ENCODE measurements at regions not wholly inside any gene's neighbourhood (a gene's known extent, or its start where the extent isn't known, plus 50 kb on each side); places are given as distances from the start of the nearest gene placed in this dataset.

DNA sequence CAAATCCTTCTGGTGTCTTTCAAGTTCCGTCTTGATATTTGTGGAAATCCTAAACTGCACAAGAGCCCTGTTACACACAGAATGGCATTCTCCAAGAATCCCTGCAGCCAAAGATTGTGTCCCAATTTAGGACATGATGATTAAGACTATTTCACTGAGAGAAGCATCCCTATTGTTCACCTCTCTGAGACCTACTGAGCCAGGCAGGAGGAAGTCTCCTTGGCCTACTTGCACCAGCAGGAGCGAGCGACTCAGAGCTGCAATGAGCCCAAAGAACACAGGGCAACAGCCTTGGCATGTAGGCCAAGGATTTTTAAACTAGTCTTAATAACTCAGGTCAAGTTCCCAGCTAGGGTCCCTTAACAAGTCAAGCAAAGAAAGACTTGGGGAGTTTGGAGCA, 79.4 kb upstream of the RUNX1 start:
- DNase-seq (ENCODE audit: low read depth): no peak

DNA sequence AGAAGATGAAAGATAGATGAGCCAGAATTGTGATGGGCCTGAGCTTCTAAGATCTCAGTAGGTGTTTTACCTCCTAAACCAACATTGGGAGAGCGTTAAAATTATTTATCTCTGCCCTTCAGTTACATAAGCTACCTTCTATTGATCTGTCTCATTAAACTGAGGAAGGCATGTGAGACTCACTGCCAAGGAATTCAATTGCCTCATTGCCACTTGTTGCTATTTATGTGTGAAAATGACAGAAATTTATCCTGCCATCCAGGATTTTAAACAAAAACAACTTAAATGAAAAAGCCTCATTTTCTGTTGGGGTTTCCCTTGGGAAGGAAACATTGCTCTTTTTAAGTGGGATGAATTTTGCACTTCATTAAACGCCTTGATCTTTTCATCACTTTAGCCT, 78.7 kb upstream of the RUNX1 start:
- DNase-seq (ENCODE audit: low read depth): no peak

DNA sequence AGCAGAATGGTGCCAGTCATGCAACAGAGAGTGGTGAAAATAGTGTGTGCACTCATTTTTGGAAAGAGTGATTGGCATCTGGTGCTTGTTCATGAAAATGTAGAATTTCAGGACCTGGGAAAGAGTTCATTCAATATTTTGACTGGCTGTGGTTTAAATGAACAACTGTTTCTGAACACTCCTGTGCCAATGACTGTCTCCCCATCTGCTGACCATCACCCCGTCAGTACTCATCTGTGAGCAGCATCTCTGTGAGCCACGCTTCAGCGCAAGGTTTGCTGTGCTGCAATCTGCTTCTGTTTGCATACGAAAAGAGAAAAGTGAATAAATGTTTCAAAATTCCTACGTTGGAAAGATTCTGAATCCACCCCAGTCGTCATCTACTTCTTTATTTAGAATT, 77.9 kb upstream of the RUNX1 start:
- DNase-seq (ENCODE audit: low read depth): no peak

DNA sequence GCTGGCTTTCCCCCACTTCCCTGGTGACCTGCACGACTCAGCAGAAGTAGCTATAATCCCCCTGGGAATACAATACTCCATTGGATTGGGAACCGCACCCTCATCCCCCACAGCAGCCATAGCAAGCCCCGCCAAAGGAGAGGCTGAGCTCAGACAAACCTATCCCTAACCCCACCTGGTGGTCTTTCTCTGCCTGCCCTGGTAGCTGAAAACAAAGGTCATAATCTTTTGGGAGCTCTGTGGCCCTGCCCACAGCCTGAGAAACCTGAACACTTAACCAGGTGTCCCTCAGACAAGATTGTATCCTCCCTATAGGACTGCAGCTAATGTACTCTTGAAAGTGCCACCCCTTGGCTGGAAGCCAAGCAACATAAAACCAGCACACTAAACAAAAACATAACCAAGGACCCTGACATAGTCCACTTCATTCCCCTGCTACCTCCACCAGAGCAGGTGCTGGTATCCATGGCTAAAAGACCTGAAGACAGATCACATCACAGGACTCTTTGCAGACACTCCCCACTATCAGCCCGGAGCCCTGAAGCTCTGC, 71.6 kb upstream of the RUNX1 start:
- DNase-seq (ENCODE audit: low read depth): no peak

DNA sequence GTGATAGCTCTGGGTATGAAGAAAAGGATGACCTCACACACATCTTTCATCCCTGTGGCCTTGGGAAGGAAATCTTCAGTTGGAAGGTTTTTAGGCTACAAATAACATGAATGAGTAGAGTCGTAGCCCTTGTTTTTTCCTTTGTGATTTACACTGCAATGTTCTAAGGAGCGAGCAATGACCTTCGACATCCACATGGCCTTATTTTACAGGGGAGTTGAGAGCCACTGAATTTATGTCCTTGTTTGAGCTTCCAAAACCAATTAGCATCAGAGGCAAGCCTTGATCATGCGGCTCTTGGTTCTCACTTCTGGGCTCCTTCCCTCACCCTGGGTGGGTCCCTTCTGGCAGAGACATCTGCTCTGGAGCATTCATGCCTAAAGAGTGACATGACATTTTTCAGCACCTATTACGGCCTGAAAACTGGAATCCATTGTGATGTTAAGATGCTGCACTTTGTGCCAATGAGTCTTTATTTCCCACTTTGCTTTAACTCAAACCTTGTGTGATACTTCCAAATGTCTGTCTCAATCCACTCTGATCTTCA, 70.5 kb upstream of the RUNX1 start:
- no peak for DNase-seq (ENCODE audit: low read depth)

DNA sequence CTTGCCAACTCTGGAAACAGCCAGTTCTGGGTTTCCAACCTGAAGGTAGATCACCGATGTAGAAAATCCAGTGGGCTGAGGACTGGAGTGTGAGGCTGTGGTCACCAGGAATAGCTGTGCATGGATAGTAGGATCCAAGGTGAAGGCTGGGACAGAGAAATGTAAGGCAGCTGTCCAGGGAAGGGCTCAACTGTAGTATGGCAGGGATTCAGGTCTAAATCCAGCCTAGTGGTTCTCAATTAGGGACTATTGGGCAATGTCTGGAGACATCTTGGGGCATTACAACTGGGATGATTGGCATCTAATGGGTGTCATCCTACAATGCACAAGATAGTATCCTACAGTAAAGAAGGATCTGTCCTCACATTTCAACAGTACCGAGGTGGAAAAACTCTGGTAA, 67.7 kb upstream of the RUNX1 start:
- DNase-seq (ENCODE audit: low read depth): no peak

DNA sequence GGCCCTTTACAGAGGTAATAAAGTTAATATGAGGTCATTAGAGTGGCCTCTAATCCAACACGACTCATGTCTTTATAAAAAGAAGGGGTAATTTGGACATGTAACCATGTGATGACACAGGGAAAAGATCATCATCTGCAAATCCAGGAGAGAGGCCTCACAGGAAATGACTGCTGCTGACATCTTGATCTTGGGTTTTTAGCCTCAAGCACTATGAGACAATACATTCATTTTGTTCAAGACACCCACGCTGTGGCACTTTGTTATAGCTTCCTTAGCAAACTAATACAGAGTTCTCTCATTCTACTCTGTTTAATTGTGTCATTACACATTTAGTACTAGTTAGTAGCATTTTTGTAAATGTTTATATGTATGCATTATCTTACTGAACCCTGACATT, 64.0 kb upstream of the RUNX1 start:
- DNase-seq (ENCODE audit: low read depth): no peak

DNA sequence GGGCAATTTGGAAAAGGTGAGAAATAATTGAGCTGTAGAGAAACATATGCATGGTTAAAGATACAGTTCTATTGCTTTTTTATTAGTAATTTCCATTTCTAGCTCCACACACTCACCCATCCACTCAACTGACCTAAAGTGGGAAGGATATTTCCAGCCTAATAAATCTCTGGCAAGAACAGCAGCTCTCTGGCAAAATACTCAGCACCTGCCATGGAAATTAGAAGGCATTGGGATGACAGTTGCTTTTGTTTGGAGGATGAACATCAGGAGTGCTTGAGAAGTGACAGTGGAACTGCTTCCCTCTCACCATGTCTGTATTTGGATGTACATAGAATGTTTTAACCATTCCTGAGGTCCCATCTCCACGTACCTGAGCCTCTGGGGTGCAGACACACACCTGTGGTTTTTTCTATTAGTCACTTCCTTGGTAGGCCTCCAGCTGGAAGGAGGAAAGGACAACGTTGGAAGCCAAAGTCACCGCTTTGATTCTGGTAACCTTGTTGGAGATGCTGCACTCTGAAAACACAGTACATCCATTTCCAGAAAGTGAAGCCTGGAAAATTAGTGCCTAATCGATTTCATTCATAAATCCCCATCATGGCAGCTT, 62.3 kb upstream of the RUNX1 start:
- DNase-seq (ENCODE audit: low read depth): no peak

DNA sequence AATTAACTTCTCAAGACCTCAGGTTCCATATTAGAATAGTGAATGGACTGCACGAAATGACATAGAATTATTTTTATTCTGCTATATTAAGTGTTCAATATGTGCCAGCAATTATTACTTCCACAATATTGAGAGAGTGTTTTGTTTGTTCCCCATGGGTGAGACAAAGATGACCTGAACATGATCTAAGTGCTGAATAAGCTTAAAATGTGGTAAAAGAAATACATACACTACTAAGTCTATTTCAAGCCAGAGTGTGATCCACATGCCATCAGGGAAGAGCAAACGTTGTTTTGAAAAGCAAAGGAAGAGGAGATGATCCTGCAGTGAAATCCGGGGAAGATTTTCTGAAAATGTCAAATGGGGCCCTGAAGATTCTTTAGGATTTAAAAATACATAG, 59.8 kb upstream of the RUNX1 start:
- DNase-seq (ENCODE audit: low read depth): no peak

DNA sequence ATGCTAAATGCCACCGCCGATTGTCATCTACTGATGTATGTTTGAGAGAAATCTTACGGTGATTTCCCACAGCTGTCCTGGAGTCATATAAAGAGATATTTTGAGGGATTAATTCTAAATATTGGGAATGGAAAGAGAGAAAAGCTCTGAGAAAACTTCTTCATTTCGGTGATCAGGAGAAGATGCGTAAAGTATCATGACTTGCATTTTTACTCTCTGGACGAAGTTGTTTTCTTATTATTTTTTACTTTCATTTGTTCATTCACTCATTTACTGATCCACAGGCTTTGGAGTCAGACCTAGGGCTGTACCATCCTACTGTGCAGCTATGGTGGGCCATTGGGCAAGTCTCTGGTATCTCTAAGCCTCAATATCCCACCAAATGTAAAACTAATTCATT, 58.4 kb upstream of the RUNX1 start:
- no peak for DNase-seq (ENCODE audit: low read depth)

DNA sequence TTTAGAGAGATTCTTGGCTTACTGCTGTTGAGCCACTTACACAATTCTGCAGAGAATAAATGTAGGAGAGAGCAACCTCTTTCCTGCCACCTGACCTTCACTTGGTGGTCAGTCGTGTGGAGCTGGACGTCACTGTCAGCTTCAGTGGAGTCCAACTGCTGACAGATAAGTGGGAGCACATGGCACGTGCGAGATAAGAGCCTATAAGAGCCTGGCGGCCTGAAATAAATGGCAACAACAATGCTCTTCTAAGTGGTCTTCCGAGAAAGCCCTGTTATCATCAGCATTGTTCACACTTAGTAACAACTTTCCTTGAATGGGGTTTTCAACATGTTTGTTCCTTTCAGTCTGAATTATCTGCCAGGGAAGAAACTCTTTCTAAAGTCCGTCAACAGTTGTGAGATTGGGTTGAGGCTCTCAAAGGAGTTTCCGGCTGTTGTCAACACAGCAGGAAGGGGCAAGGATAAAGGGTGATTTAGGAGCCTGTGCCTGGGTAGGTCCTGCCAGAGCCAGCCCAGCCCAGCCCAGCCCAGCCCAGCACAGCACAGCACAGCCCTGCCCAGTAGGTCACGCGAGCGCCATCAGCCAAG, 57.2 kb upstream of the RUNX1 start:
- DNase-seq (ENCODE audit: low read depth): no peak

DNA sequence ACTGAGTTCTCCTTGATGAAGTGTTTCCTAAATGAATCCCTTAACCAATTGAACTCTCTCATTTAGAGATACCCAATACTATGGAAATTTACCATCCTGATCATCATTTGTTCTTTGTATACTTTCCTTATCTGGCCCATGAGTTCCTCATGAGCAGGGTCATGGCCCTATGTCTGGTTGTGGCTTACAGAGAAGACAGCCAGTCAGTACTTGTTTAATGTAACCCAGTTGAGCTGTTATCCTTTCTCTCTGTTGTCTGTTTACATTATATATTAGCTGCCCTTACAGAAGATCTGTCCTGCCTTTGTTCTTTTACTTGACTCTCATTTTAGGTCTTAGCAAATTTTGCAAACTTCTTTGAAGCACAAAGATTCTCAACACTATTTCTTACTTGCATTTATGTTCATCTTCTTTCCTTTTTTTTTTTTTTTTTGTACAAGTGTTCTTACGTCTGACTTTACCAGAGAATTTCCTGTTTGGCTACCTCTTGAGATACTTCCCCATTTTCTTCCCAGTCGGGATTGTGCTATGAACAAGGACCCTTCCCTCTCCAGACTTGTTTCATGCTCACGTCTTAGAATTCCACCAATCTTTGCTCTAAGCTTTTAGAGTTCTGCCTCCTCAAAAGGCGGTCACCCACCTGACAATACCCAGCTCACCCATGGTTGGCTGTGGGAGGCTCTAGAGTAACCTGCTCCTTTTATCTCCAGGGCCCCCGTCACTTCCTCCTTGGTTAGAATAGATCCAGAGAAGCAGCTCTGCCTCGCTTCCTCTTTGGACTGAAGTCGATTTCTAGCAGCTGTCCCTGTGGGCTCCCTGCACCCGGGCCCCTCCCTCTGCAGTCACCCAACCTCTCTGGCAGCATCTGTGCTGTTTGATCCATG, 53.6 kb upstream of the RUNX1 start:
- DNase-seq (ENCODE audit: low read depth): peak; percentile 11

DNA sequence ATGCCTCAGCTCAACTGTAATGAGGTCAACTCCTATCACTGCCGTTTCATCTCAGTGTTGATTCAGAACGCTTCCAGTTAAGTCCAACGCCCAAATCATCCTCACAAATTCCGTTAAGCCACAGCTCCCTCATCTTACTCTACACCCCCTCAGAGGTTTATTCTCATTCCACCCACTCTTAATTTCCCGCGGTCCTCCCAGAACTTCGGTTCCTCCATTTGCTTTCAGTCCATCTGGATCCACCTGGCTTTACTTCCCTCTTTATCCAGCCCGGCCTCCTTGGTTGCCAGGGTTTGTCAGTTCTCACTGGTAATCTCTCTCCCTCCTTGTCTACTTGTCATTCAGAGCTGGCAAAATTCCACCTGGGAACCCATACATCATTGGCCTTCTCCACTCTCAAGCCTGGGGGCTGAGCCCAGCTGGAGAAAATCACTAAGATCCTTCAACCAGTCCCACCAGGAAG, 51.3 kb upstream of the RUNX1 start:
- DNase-seq (ENCODE audit: low read depth): no peak

DNA sequence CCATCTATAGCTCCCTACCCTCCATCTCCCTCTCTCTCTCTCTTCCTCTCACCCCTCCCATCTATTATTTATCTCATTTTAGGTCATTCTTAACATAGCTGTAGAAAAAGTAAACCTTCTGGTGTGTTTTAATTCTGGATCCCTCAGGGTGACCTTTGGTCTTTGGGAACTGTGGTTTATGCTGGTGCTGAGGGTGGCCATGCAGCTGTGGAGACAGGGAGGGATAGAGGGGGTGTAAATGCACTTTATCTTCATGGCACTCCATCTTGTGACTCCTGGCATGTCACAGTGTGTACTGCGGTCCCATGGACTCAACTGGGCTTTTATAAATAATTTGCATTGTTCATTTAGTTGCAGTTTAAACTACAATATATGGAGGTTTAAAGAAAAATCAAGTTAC, 50.2 kb upstream of the RUNX1 start:
- no peak for DNase-seq (ENCODE audit: low read depth)
